ENCODE measurements at regions not wholly inside any gene's neighbourhood (a gene's known extent, or its start where the extent isn't known, plus 50 kb on each side); places are given as distances from the start of the nearest gene placed in this dataset.

- TF ChIP-seq CTCF (IDR thresholded peaks at IDR 0.05), result no peak
- TF ChIP-seq POLR2A (IDR thresholded peaks at IDR 0.05), result no peak
Measured at GRCh38 chr2:104163611-104164130, 690.2 kb upstream of the POU3F3 start.
